ENCODE measurements at regions not wholly inside any gene's neighbourhood (a gene's known extent, or its start where the extent isn't known, plus 50 kb on each side); places are given as distances from the start of the nearest gene placed in this dataset.
"Not testable (repeated sequence)": the region's sequence is repeated elsewhere in the genome, so short reads cannot be mapped to it uniquely, and the experiment has no call there.

GRCh38 chrY:17975200-17975599 is 50.4 kb upstream of the CDY2A start:
- not testable (repeated sequence) for DNase-seq

DNA sequence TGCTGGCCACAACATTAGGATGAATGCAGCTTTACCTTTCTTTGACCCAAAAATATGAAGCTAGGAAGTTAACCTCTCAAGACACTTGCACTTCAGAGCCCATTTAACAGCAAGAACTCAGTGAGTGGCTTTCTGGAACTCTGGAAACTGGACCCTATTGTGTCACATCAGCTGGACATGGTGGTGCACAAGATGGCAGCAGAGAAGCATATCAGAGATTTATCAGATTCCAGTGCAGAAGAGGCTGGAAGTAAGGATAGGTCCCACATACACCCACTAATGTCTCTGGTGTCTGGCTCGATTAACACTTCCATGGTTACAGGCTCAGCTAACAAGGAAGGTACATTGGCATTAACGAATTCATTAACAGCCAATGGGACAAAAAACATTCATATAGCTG is 72.2 kb upstream of the CDY2B start:
- peak; percentile 5 for DNase-seq

DNA sequence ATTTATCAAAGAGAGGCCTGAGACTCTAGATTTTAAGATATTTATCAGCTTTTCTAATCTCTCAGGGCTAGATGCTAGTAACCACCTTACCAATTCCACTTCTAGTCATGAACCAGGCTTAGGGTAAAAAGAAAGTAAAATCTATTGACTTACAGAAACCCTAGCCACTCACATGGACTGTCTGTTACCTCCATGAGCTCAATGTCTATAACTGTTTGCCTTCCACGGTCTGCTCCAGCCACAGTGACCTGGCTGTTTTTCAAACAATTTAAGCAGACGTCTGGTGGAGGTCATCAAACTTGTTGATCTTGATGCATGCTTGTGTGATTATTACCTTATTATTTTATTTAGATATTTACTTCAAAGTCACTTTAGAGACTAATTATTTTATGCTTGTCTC is 50.4 kb upstream of the CDY2B start:
- not testable (repeated sequence) for DNase-seq
